ENCODE measurements at regions not wholly inside any gene's neighbourhood (a gene's known extent, or its start where the extent isn't known, plus 50 kb on each side); places are given as distances from the start of the nearest gene placed in this dataset.

DNA sequence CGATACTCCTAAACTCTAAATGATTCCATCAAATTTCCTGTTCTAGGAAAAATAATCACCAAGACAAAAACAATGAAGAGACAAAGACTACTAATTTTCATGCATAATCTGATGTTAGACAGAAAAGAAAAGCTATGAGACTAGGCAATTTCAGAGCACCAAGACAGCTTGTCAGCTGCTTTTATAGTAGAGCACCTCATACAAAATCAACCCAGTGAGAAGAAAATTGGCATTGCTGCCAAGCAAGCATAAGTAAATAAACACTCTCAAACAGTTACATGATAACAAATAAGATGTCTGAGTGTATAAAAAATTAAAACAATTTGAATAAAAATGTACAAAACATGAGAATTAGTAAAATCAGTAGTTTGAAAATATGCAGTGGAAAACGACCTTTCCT is 1544.6 kb downstream of the C4orf33 start:
- TF ChIP-seq ZNF274 (IDR thresholded peaks at IDR 0.05; ENCODE audit: low read depth, low read length) (no peak), YY1 (IDR thresholded peaks at IDR 0.05; ENCODE audit: insufficient read depth, insufficient read length) (no peak)
